Adrenal gland (tissue), 5 donors: ENCODE measurements at regions not wholly inside any gene's neighbourhood (a gene's known extent, or its start where the extent isn't known, plus 50 kb on each side); places are given as distances from the start of the nearest gene placed in this dataset.

Source experiments
- POLR2A ChIP-seq, 2 donors: fragments of 450-650 bp; IDR thresholded peaks; one replicate each; pipeline ENCODE4 v1.6.1; 2017; ENCODE audit warnings: antibody characterized with exemption in 2 of 2, mild to moderate bottlenecking in 2 of 2, moderate library complexity in 1 of 2
- TF ChIP-seq, protein P1 (sequence below), 6 experiments: fragments of 450-650 bp in 4 of 6; fragments of 200-600 bp in 2 of 6; sonication (generic) in 1 of 6; IDR thresholded peaks; 1 replicate in 5 of 6; 2 replicates in 1 of 6; pipeline versions ENCODE4 v1.5.1 to v1.8.0; 2016 to 2021; ENCODE audit warnings: antibody characterized with exemption in 6 of 6, mild to moderate bottlenecking in 2 of 6, moderate library complexity in 1 of 6
- donor health status: DM: no; HTN: no; CAD: no.

DNA sequence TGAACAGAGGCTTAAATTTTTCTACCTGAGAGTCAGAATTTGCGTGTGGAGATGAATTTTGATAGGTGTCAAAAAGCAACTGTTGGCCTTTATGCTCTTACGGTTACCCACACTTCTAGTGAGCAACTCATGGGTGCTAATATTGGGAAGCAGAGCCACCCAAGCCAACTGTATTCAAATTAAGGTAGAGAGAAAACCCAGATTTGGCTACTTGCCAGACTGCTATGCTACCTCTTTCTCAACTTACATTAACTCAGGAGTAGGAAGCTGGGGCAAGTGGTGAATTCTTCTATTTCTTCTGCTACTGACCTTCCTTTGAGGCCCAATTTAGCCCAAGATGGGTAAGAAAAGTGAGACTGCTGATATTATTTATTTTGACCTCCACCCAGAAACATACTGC is 83.9 kb downstream of the OLFM4 start:
- TF ChIP-seq, protein P1, sequence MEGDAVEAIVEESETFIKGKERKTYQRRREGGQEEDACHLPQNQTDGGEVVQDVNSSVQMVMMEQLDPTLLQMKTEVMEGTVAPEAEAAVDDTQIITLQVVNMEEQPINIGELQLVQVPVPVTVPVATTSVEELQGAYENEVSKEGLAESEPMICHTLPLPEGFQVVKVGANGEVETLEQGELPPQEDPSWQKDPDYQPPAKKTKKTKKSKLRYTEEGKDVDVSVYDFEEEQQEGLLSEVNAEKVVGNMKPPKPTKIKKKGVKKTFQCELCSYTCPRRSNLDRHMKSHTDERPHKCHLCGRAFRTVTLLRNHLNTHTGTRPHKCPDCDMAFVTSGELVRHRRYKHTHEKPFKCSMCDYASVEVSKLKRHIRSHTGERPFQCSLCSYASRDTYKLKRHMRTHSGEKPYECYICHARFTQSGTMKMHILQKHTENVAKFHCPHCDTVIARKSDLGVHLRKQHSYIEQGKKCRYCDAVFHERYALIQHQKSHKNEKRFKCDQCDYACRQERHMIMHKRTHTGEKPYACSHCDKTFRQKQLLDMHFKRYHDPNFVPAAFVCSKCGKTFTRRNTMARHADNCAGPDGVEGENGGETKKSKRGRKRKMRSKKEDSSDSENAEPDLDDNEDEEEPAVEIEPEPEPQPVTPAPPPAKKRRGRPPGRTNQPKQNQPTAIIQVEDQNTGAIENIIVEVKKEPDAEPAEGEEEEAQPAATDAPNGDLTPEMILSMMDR (IDR thresholded peaks at IDR 0.05), result no peak
- no peak for TF ChIP-seq POLR2A (IDR thresholded peaks at IDR 0.05)
